ENCODE measurements at regions not wholly inside any gene's neighbourhood (a gene's known extent, or its start where the extent isn't known, plus 50 kb on each side); places are given as distances from the start of the nearest gene placed in this dataset.

DNA sequence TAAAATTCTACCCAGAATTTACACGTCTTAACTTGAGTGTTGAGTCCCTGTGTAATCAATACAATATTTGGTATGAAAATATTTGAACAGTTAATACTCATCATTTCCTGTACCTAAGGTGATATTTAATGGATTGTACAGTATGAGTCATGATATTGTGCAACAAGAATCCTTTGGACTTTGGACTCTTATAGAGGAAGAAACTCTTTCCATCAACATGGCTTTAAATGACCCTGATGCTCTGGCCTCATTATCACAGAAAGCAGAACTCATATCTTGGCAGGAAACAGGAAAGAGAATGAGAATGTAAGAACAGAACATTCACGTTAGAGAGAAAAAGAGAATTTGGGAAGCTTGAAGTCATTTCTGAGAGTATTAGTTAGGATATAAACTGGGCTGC, 168.8 kb upstream of the B3GALT2 start:
- H3K27ac ChIP-seq = peak overlapping the region; percentile 42
- TF ChIP-seq ZFX (IDR thresholded peaks at IDR 0.05; ENCODE audit: borderline replicate concordance) = no peak
- TF ChIP-seq, protein P1, sequence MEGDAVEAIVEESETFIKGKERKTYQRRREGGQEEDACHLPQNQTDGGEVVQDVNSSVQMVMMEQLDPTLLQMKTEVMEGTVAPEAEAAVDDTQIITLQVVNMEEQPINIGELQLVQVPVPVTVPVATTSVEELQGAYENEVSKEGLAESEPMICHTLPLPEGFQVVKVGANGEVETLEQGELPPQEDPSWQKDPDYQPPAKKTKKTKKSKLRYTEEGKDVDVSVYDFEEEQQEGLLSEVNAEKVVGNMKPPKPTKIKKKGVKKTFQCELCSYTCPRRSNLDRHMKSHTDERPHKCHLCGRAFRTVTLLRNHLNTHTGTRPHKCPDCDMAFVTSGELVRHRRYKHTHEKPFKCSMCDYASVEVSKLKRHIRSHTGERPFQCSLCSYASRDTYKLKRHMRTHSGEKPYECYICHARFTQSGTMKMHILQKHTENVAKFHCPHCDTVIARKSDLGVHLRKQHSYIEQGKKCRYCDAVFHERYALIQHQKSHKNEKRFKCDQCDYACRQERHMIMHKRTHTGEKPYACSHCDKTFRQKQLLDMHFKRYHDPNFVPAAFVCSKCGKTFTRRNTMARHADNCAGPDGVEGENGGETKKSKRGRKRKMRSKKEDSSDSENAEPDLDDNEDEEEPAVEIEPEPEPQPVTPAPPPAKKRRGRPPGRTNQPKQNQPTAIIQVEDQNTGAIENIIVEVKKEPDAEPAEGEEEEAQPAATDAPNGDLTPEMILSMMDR (IDR thresholded peaks at IDR 0.05) = no peak

DNA sequence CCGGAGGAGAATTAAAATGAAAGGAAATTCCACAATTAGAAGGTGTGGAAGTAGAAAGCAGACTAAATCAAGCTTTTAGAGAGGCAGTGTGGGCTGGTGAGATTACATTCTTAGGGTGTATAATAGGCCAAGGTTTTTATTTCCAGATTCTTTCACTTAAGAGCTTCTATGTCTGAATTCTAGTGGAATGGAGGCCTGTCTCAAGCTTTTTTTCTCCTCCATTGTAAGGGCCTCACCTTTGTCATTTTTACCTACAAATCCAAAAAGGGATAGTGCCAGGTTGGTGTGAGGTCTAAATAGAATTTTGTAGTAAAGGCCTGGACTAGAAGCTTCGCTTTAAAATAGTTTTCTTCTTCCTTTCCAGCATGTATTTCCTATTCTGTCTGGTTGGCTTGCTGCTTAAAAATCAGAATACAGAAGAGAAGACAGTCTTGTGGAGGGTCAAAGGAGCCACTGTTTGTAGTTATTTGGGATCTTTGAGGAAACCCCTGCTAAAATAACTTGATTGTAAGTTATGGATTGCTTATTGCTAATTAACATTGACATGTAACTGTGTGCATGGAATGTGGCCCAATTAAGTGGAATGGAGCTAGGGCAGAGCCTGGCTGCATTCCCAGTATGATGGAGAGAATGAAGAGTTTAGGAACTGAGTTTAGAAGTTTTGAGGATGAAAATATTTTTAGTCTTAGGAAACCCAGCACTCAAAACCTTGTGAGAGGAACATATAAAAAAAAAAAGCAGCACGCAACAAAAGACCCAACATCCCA, 162.5 kb upstream of the B3GALT2 start:
- TF ChIP-seq ZFX (IDR thresholded peaks at IDR 0.05; ENCODE audit: borderline replicate concordance) = no peak

DNA sequence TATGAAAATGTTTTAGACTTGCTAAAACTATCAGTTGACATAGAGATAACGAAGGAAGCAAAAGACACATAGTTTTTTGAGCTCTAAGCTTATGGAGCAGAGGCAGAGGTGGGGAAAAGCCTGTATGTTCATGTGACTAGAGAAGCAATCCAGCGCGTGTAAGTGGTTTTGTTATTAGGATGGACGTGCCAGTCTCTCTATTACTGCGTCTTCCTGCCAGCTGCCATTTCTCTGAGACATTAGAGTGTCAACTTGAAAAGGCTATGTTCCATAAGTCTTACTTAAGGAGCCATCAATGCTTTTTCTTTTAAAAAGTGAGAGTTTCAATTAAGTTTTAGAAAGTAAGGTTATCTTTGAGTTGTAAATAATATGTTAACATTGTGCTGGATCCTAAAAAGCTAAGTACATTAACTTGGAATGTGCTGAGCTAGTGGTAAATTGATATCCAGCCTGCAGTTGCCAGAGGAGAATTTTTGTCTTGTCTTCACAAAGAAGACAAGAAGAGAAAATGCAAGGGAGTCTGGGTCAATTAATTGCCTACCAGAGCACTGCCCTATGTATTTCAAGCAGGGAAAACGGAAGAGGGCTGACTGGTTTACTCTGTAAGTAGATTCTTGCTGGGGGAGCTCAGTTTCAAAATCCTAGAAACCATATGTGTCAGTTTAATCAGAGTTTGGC, 161.8 kb upstream of the B3GALT2 start:
- TF ChIP-seq ZFX (IDR thresholded peaks at IDR 0.05; ENCODE audit: borderline replicate concordance) = no peak
- TF ChIP-seq, protein P1 (IDR thresholded peaks at IDR 0.05) = no peak
- no peak overlapping the region for H3K27ac ChIP-seq

More for the DNA sequence above, 162.5 kb upstream of the B3GALT2 start:
- H3K27ac ChIP-seq = no peak overlapping the region

DNA sequence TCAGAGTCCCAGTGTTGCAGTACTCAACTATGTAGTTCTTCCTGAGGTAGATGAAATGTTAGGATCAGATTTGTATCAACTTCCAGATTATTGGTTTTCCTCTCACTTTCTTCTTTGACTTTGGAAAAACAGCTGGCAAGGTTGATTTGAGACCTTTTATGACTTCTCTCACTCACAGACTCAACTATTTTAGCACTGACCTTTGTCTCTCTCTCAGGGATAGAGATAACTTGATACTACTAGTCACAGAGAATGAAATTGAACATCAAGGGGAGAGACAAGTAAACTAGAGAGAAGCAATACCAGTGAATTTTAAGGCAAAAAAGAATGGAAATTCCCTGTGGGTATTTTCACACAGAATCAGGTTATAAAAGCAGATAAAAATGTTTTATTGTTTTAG, 159.7 kb upstream of the B3GALT2 start:
- no peak for TF ChIP-seq ZFX (IDR thresholded peaks at IDR 0.05; ENCODE audit: borderline replicate concordance)
- TF ChIP-seq, protein P1 (IDR thresholded peaks at IDR 0.05) = no peak
- no peak overlapping the region for H3K27ac ChIP-seq

DNA sequence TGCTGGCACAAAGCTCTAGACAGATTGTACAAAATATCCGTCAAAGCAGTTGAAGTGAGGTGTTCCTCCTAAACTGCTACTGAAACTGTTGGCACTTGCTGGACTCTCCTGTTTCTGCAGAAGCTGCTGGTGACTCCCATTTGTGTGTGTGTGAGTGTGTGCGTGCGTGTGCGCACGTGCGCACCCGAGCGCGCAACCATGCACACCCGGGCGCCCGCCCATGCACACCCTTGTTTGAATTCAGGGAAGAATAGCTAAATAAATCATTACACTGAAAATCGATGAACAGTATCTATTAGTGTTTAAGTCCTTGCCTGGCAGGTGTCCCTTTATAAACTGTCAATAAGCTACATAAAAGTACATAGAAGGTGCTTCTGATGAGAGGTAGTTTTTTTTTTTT, 156.4 kb upstream of the B3GALT2 start:
- TF ChIP-seq, protein P1 (IDR thresholded peaks at IDR 0.05) = no peak
- no peak for TF ChIP-seq ZFX (IDR thresholded peaks at IDR 0.05; ENCODE audit: borderline replicate concordance)
- no peak overlapping the region for H3K27ac ChIP-seq

DNA sequence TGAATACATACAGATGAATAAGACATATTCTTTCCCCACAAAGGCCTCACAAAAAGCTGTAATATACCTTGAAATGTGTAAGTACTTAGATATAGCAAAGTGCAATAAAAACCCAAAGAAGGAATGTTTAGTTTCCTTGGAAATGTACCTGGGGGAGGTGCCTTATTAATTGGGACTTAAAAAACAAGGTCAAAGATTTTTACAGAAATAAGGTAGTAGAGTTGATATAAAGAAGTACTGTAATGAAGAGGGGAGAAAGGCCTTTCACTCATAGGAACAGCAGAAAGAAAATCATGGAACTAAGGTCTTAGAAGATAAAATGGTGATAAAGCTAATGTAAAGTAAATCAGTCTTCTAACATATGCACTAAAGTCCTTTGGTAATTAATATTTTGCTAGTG, 153.9 kb upstream of the B3GALT2 start:
- H3K27ac ChIP-seq = no peak overlapping the region
- no peak for TF ChIP-seq ZFX (IDR thresholded peaks at IDR 0.05; ENCODE audit: borderline replicate concordance)
- TF ChIP-seq, protein P1 (IDR thresholded peaks at IDR 0.05) = no peak

DNA sequence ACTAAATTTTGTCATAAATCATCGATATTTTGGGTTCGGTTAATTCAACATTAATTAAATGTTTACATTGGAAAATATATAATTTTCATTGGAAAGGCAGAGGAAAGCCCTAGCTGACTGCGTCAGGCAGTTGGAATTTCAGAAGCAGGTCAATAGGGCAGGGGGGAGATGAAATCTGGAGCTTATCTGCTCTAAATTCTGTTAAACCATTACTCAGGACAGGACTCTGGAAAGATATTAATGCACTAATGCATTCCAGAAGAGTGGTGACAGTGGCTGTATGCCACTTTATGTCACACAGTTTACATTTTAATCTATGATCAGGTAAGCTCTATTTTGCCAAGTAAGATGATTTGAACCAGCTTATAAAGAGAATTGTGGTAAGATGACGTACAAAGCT, 153.0 kb upstream of the B3GALT2 start:
- TF ChIP-seq ZFX (IDR thresholded peaks at IDR 0.05; ENCODE audit: borderline replicate concordance) = no peak
- TF ChIP-seq, protein P1 (IDR thresholded peaks at IDR 0.05) = no peak
- no peak overlapping the region for H3K27ac ChIP-seq

Measured in 22Rv1 (cell line).